H9 (cell line): ENCODE measurements at regions not wholly inside any gene's neighbourhood (a gene's known extent, or its start where the extent isn't known, plus 50 kb on each side); places are given as distances from the start of the nearest gene placed in this dataset.

Experiments
- DNase-seq: peaks from one replicate; pipeline ENCODE4 v3.0.0-alpha.2; 2017
- H2AFZ ChIP-seq: one replicate; pipeline ENCODE4 v1.6.1; 2013; ENCODE audit warnings: mild to moderate bottlenecking, low read length, control low read depth, moderate library complexity
- H2AK5ac ChIP-seq: 2 replicates; pipeline ENCODE4 v1.6.1; 2013; ENCODE audit warnings: low read length, control low read depth, mixed read lengths; ENCODE audit not compliant: insufficient read length
- H2BK120ac ChIP-seq: one replicate; pipeline ENCODE4 v1.6.1; 2013; ENCODE audit warnings: low read depth, mild to moderate bottlenecking, low read length, control low read depth, inconsistent platforms; ENCODE audit not compliant: poor library complexity, severe bottlenecking
- H2BK12ac ChIP-seq: 2 replicates; pipeline ENCODE4 v1.6.1; 2013; ENCODE audit warnings: low read length, control low read depth, mixed read lengths, low read depth; ENCODE audit not compliant: insufficient read length
- H2BK15ac ChIP-seq: 2 replicates; pipeline ENCODE4 v1.6.1; 2013; ENCODE audit warnings: low read depth, low read length, control low read depth
- H2BK20ac ChIP-seq: one replicate; pipeline ENCODE4 v1.6.1; 2013; ENCODE audit warnings: low read depth, mild to moderate bottlenecking, low read length, control low read depth, inconsistent platforms; ENCODE audit not compliant: poor library complexity, severe bottlenecking
- H2BK5ac ChIP-seq: 2 replicates; pipeline ENCODE4 v1.6.1; 2013; ENCODE audit warnings: low read length, control low read depth, mixed read lengths; ENCODE audit not compliant: insufficient read length
- H3K14ac ChIP-seq: 2 replicates; pipeline ENCODE4 v1.6.1; 2013; ENCODE audit warnings: low read length, control low read depth; ENCODE audit not compliant: insufficient read depth
- H3K18ac ChIP-seq: 2 replicates; pipeline ENCODE4 v1.6.1; 2013; ENCODE audit warnings: low read depth, mild to moderate bottlenecking, mixed read lengths, low read length, control low read depth; ENCODE audit not compliant: insufficient read length
- H3K23ac ChIP-seq: 2 replicates; pipeline ENCODE4 v1.6.1; 2013; ENCODE audit warnings: low read length, control low read depth, mixed read lengths, low read depth; ENCODE audit not compliant: insufficient read length
- H3K23me2 ChIP-seq: 2 replicates; pipeline ENCODE4 v1.6.1; 2013; ENCODE audit warnings: low read depth, mild to moderate bottlenecking, mixed read lengths, low read length, control low read depth; ENCODE audit not compliant: insufficient read length, poor library complexity, severe bottlenecking
- H3K27ac ChIP-seq: 2 replicates; pipeline ENCODE4 v1.5.1; 2013; ENCODE audit warnings: low read length, control low read depth, mixed read lengths, low read depth; ENCODE audit not compliant: insufficient read length
- H3K27me3 ChIP-seq: 2 replicates; pipeline ENCODE4 v1.6.1; 2013; ENCODE audit warnings: low read length, control low read depth, inconsistent platforms; ENCODE audit not compliant: insufficient read depth
- H3K4ac ChIP-seq: 2 replicates; pipeline ENCODE4 v1.6.1; 2013; ENCODE audit warnings: low read depth, mild to moderate bottlenecking, control low read depth, inconsistent platforms, low read length, moderate library complexity
- H3K4me1 ChIP-seq: 2 replicates; pipeline ENCODE4 v1.6.1; 2013; ENCODE audit warnings: low read length, control low read depth, inconsistent platforms; ENCODE audit not compliant: insufficient read depth
- H3K4me2 ChIP-seq: 2 replicates; pipeline ENCODE4 v1.6.1; 2013; ENCODE audit warnings: low read length, control low read depth, mixed read lengths; ENCODE audit not compliant: insufficient read length, insufficient read depth
- H3K56ac ChIP-seq: 2 replicates; pipeline ENCODE4 v1.6.1; 2013; ENCODE audit warnings: low read depth, mild to moderate bottlenecking, mixed read lengths, low read length, control low read depth; ENCODE audit not compliant: insufficient read length
- H3K79me1 ChIP-seq: 2 replicates; pipeline ENCODE4 v1.6.1; 2013; ENCODE audit warnings: low read depth, mild to moderate bottlenecking, moderate library complexity, low read length, control low read depth, inconsistent platforms; ENCODE audit not compliant: insufficient read depth, poor library complexity, severe bottlenecking
- H3K79me2 ChIP-seq: 2 replicates; pipeline ENCODE4 v1.6.1; 2013; ENCODE audit warnings: low read length, control low read depth, inconsistent platforms; ENCODE audit not compliant: insufficient read depth
- H3K9ac ChIP-seq: 2 replicates; pipeline ENCODE4 v1.6.1; 2013; ENCODE audit warnings: low read length, control low read depth, mixed read lengths; ENCODE audit not compliant: insufficient read length; ENCODE audit errors: extremely low read depth
- H3K9me3 ChIP-seq: one replicate; pipeline ENCODE4 v1.6.1; 2013; ENCODE audit warnings: low read depth, low read length, inconsistent platforms; ENCODE audit not compliant: control insufficient read depth
- H3T11ph ChIP-seq: one replicate; pipeline ENCODE4 v1.6.1; 2013; ENCODE audit warnings: mild to moderate bottlenecking, low read length, control low read depth, inconsistent platforms
- H4K20me1 ChIP-seq: one replicate; pipeline ENCODE4 v1.6.1; 2013; ENCODE audit not compliant: control insufficient read depth, insufficient read length, insufficient read depth
- H4K5ac ChIP-seq: 2 replicates; pipeline ENCODE4 v1.6.1; 2013; ENCODE audit warnings: low read depth, mild to moderate bottlenecking, mixed read lengths, low read length, control low read depth; ENCODE audit not compliant: insufficient read length
- H4K8ac ChIP-seq: replicated peaks from 2 replicates; pipeline ENCODE4 v1.6.1; 2013; ENCODE audit warnings: low read length, control low read depth, mixed read lengths, low read depth; ENCODE audit not compliant: insufficient read length
- H4K91ac ChIP-seq: 2 replicates; pipeline ENCODE4 v1.6.1; 2013; ENCODE audit warnings: low read depth, mild to moderate bottlenecking, moderate library complexity, mixed read lengths, low read length, control low read depth; ENCODE audit not compliant: insufficient read length
- H3K27ac Mint-ChIP-seq, 3 experiments: 2 replicates in 2 of 3; 3 replicates in 1 of 3; pipeline ENCODE4 v1.8.0; 2020 to 2021; ENCODE audit warnings: mixed read lengths in 3 of 3, mild to moderate bottlenecking in 1 of 3, moderate library complexity in 1 of 3
- H3K27me3 Mint-ChIP-seq: 2 replicates; pipeline ENCODE4 v1.8.0; 2021; ENCODE audit warnings: low read depth, mild to moderate bottlenecking, moderate library complexity, mixed read lengths
- H3K36me3 Mint-ChIP-seq, 3 experiments: 2 replicates in 2 of 3; 3 replicates in 1 of 3; pipeline ENCODE4 v1.8.0; 2020 to 2021; ENCODE audit warnings: low read depth in 3 of 3, mixed read lengths in 3 of 3; ENCODE audit not compliant: insufficient read depth in 1 of 3
- H3K4me1 Mint-ChIP-seq, 2 experiments: 2 replicates each; pipeline ENCODE4 v1.8.0; 2020; ENCODE audit warnings: mixed read lengths in 2 of 2
- H3K4me3 Mint-ChIP-seq, 2 experiments: 2 replicates in 1 of 2; 3 replicates in 1 of 2; pipeline ENCODE4 v1.8.0; 2020 to 2021; ENCODE audit warnings: mild to moderate bottlenecking in 2 of 2, mixed read lengths in 2 of 2, moderate library complexity in 1 of 2
- H3K9me3 Mint-ChIP-seq, 2 experiments: 2 replicates in 1 of 2; 3 replicates in 1 of 2; pipeline ENCODE4 v1.8.0; 2020; ENCODE audit warnings: mild to moderate bottlenecking in 2 of 2, mixed read lengths in 2 of 2, moderate library complexity in 1 of 2
- TF ChIP-seq, protein P1 (sequence below): fragments of 200-600 bp; sonication (generic); conservative IDR thresholded peaks from 3 replicates; pipeline ENCODE4 v1.8.0; 2021; ENCODE audit warnings: antibody characterized with exemption, mild to moderate bottlenecking

DNA sequence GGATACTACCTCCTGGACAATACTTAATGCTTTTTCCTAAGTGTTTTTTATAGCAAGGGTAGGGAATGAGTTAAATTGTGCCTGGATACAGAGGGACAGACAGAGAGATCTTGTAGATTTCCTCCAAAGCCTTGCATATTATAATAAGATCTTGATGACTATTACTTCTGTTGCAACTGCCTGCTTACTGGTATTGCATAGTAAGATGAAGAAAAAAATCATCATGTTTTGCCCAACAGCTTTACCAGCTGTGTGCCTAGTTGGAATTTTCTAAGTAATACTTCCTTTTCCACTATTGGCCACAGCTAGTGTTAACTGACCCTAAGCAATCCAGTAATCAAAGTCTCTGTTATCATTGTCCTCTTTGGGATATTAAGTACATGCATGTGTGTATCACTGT lies 139.0 kb downstream of the DCK start:
- no peak overlapping the region for H3K4me3 Mint-ChIP-seq
- H3K9ac ChIP-seq: no peak overlapping the region
- H3K23me2 ChIP-seq: no peaks in the 10 kb centered on the region
- H3K4me1 Mint-ChIP-seq: no peaks in the 10 kb centered on the region
- no peak overlapping the region for H2BK120ac ChIP-seq
- no peak overlapping the region for H3K27ac ChIP-seq
- H3T11ph ChIP-seq: no peak overlapping the region
- no peak overlapping the region for H3K27ac Mint-ChIP-seq
- H3K9me3 Mint-ChIP-seq: no peaks in the 10 kb centered on the region; a peak in 1 of 5 replicates
- no peaks in the 10 kb centered on the region for H4K20me1 ChIP-seq
- no peak for DNase-seq
- no peak overlapping the region for H2BK15ac ChIP-seq
- H3K36me3 Mint-ChIP-seq: no peaks in the 10 kb centered on the region
- TF ChIP-seq, protein P1, sequence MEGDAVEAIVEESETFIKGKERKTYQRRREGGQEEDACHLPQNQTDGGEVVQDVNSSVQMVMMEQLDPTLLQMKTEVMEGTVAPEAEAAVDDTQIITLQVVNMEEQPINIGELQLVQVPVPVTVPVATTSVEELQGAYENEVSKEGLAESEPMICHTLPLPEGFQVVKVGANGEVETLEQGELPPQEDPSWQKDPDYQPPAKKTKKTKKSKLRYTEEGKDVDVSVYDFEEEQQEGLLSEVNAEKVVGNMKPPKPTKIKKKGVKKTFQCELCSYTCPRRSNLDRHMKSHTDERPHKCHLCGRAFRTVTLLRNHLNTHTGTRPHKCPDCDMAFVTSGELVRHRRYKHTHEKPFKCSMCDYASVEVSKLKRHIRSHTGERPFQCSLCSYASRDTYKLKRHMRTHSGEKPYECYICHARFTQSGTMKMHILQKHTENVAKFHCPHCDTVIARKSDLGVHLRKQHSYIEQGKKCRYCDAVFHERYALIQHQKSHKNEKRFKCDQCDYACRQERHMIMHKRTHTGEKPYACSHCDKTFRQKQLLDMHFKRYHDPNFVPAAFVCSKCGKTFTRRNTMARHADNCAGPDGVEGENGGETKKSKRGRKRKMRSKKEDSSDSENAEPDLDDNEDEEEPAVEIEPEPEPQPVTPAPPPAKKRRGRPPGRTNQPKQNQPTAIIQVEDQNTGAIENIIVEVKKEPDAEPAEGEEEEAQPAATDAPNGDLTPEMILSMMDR: no peak
- no peak overlapping the region for H4K8ac ChIP-seq
- no peak overlapping the region for H3K56ac ChIP-seq
- H3K79me1 ChIP-seq: no peaks in the 10 kb centered on the region
- no peaks in the 10 kb centered on the region; the same call in 1 of the 2 replicates for H3K27me3 ChIP-seq
- H3K4me1 ChIP-seq: no peaks in the 10 kb centered on the region
- H2BK12ac ChIP-seq: no peak overlapping the region
- no peak overlapping the region for H3K14ac ChIP-seq
- no peak overlapping the region for H2AK5ac ChIP-seq
- no peaks in the 10 kb centered on the region for H3K9me3 ChIP-seq
- no peak overlapping the region for H2AFZ ChIP-seq
- H3K4ac ChIP-seq: no peak overlapping the region
- no peaks in the 10 kb centered on the region for H3K79me2 ChIP-seq
- no peak overlapping the region for H3K4me2 ChIP-seq
- no peak overlapping the region for H2BK5ac ChIP-seq
- no peak overlapping the region for H4K91ac ChIP-seq
- no peak overlapping the region for H2BK20ac ChIP-seq
- H3K27me3 Mint-ChIP-seq: no peaks in the 10 kb centered on the region
- no peak overlapping the region for H3K23ac ChIP-seq
- no peak overlapping the region for H4K5ac ChIP-seq
- no peak overlapping the region for H3K18ac ChIP-seq
